ENCODE measurements at regions not wholly inside any gene's neighbourhood (a gene's known extent, or its start where the extent isn't known, plus 50 kb on each side); places are given as distances from the start of the nearest gene placed in this dataset.
A peak's percentile ranks its signal among the peaks of the same experiment; 100 is the strongest.
"Not testable (repeated sequence)": the region's sequence is repeated elsewhere in the genome, so short reads cannot be mapped to it uniquely, and the experiment has no call there.

DNA sequence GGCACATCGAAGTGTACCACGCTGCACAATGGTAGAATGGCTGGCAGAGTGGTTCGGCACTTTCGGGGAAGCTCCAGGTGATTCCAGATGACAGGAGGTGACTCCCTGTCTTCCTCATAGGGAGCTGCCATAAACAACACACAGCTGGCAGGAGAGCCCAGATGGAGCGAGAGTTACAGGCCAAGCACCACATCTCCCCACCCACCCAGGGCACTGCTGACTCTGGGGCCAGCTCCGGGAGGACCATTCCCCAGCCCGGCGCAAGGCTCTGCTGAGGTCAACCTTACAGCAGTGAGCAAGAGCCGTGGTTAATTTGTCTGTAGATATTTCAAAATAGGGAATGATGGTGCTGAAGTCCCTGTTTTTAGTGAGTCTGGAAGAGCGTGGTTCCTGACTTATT lies 78.8 kb upstream of the HMGXB4 start:
- DNase-seq (ENCODE audit: low read depth) = no peak
- TF ChIP-seq, protein P1, sequence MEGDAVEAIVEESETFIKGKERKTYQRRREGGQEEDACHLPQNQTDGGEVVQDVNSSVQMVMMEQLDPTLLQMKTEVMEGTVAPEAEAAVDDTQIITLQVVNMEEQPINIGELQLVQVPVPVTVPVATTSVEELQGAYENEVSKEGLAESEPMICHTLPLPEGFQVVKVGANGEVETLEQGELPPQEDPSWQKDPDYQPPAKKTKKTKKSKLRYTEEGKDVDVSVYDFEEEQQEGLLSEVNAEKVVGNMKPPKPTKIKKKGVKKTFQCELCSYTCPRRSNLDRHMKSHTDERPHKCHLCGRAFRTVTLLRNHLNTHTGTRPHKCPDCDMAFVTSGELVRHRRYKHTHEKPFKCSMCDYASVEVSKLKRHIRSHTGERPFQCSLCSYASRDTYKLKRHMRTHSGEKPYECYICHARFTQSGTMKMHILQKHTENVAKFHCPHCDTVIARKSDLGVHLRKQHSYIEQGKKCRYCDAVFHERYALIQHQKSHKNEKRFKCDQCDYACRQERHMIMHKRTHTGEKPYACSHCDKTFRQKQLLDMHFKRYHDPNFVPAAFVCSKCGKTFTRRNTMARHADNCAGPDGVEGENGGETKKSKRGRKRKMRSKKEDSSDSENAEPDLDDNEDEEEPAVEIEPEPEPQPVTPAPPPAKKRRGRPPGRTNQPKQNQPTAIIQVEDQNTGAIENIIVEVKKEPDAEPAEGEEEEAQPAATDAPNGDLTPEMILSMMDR (IDR thresholded peaks at IDR 0.05; ENCODE audit: insufficient read depth, low read depth, low read length, missing control alignments) = no peak
- H3K4me3 ChIP-seq (ENCODE audit: low read length) = no peak overlapping the region

GRCh38 chr22:35183917-35184316 lies 73.4 kb upstream of the HMGXB4 start:
- TF ChIP-seq, protein P1 (IDR thresholded peaks at IDR 0.05; ENCODE audit: insufficient read depth, low read depth, low read length, missing control alignments) = no peak
- DNase-seq (ENCODE audit: low read depth) = no peak
- H3K4me3 ChIP-seq (ENCODE audit: low read length) = no peak overlapping the region

DNA sequence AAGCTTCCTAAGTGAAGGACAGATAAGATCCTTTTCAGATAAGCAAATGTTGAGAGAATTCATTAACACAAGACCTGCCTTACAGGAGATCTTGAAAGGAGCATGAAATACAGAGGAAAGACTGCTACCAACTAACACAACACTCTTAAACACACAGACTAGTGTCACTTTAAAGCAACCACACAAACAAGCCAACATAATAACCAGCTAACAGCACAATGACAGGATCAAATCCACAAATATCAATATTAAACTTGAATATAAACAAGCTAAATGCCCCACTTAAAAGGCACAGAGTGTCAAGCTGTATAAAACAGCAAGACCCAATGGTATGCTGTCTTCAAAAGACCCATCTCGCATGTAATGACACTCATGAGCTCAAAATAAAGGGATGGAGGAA lies 70.8 kb upstream of the HMGXB4 start:
- TF ChIP-seq, protein P1 (IDR thresholded peaks at IDR 0.05; ENCODE audit: insufficient read depth, low read depth, low read length, missing control alignments) = no peak
- H3K4me3 ChIP-seq (ENCODE audit: low read length) = no peak overlapping the region
- DNase-seq (ENCODE audit: low read depth) = no peak

DNA sequence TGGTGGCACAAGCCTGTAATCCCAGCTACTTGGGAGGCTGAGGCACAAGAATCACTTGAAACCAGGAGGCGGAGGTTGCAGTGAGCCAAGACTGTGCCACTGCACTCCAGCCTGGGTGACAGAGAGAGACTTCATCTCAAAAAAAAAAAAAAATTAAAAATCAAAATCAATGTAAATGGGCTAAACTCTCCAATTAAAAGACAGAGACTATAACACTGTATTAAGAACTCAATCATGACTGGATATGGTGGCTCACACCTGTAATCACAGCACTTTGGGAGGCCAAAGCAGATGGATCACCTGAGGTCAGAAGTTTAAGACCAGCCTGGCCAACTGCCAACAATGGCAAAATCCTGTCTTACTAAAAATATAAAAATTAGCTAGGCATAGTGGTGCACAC lies 68.4 kb upstream of the HMGXB4 start:
- H3K4me3 ChIP-seq (ENCODE audit: low read length); DNase-seq (ENCODE audit: low read depth): not testable (repeated sequence)

GRCh38 chr22:35189559-35189958 lies 67.7 kb upstream of the HMGXB4 start:
- DNase-seq (ENCODE audit: low read depth) = no peak
- H3K4me3 ChIP-seq (ENCODE audit: low read length) = no peak overlapping the region
- TF ChIP-seq, protein P1 (IDR thresholded peaks at IDR 0.05; ENCODE audit: insufficient read depth, low read depth, low read length, missing control alignments) = no peak

DNA sequence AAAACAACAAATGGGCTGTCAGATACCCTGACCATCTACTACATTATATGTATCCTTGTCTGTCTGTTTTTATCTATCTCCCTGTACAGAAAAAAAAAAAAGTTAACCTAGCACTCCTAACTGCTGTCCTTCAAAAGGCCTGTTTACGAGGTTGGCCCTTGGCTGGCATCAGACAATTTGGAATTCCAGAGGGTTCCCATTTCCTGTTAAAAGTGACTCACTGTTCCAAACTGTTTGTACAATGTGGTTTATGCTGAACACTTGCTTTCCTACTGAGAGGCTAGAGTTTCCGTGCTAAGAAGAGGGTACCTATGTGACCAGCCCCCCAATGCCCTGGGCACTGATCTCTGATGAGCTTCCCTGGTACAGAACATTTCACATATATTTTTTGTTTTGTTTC lies 65.9 kb upstream of the HMGXB4 start:
- DNase-seq (ENCODE audit: low read depth) = peak; percentile 16
- H3K4me3 ChIP-seq (ENCODE audit: low read length) = no peak overlapping the region
- TF ChIP-seq, protein P1 (IDR thresholded peaks at IDR 0.05; ENCODE audit: insufficient read depth, low read depth, low read length, missing control alignments) = no peak

- H3K4me3 ChIP-seq (ENCODE audit: low read length) = no peak overlapping the region
- TF ChIP-seq, protein P1 (IDR thresholded peaks at IDR 0.05; ENCODE audit: insufficient read depth, low read depth, low read length, missing control alignments) = no peak
- DNase-seq (ENCODE audit: low read depth) = peak; percentile 45
Observed at GRCh38 chr22:35192129-35192918, 65.0 kb upstream of the HMGXB4 start.
